Colonic mucosa (tissue), 4 donors: ENCODE measurements at regions not wholly inside any gene's neighbourhood (a gene's known extent, or its start where the extent isn't known, plus 50 kb on each side); places are given as distances from the start of the nearest gene placed in this dataset.
"Not testable (repeated sequence)": the region's sequence is repeated elsewhere in the genome, so short reads cannot be mapped to it uniquely, and the experiment has no call there.

Source experiments
- DNase-seq: peaks from one replicate; pipeline ENCODE4 v3.0.0-alpha.2; 2020
- H3K27ac ChIP-seq: fragments of 200-600 bp; one replicate; pipeline ENCODE4 v1.8.0; 2021
- H3K27me3 ChIP-seq: fragments of 200-600 bp; one replicate; pipeline ENCODE4 v1.8.0; 2021
- H3K36me3 ChIP-seq: fragments of 200-600 bp; one replicate; pipeline ENCODE4 v1.8.0; 2021
- H3K4me1 ChIP-seq: fragments of 200-600 bp; one replicate; pipeline ENCODE4 v1.8.0; 2021; ENCODE audit warnings: mild to moderate bottlenecking
- H3K4me3 ChIP-seq: fragments of 200-600 bp; one replicate; pipeline ENCODE4 v1.8.0; 2021
- H3K9ac ChIP-seq, 2 donors: one replicate each; pipeline ENCODE4 v1.7.0; 2013; ENCODE audit warnings: control low read depth in 2 of 2, low read depth in 2 of 2, low read length in 2 of 2
- H3K9me3 ChIP-seq: fragments of 200-600 bp; one replicate; pipeline ENCODE4 v1.8.0; 2021
- CTCF ChIP-seq: fragments of 200-600 bp; IDR thresholded peaks from one replicate; pipeline ENCODE4 v1.8.0; 2022; ENCODE audit warnings: antibody characterized with exemption, mild to moderate bottlenecking
- intact Hi-C: fragments of 100-400 bp; cut with DNase I; formaldehyde crosslinking; loops from one replicate; pipeline ENCODE4 v1.14.1; 2022
- donor health status: healthy.
- donor health status: DM: no; HTN: no; CAD: no.
- donor health status: DM: no; HTN: no; CAD: no.

GRCh38 chr9:75197561-75197960 is 109.2 kb downstream of the OSTF1 start:
- TF ChIP-seq CTCF, result no peak
- intact Hi-C loops, result no loop called here
- no peaks in the 10 kb centered on the region for H3K9me3 ChIP-seq
- H3K9ac ChIP-seq, result no peak overlapping the region
- H3K4me1 ChIP-seq, result no peaks in the 10 kb centered on the region
- H3K4me3 ChIP-seq, result no peak overlapping the region
- H3K27ac ChIP-seq, result no peak overlapping the region
- H3K27me3 ChIP-seq, result no peaks in the 10 kb centered on the region
- H3K36me3 ChIP-seq, result no peaks in the 10 kb centered on the region
- DNase-seq, result no peak

- H3K27ac ChIP-seq, result no peak overlapping the region
- no peaks in the 10 kb centered on the region for H3K9me3 ChIP-seq
- H3K36me3 ChIP-seq, result no peaks in the 10 kb centered on the region
- no peaks in the 10 kb centered on the region for H3K27me3 ChIP-seq
- no peak overlapping the region for H3K4me3 ChIP-seq
- intact Hi-C loops, result no loop called here
- H3K4me1 ChIP-seq, result no peaks in the 10 kb centered on the region
- no peak overlapping the region for H3K9ac ChIP-seq
- no peak for TF ChIP-seq CTCF
- DNase-seq, result no peak
Measured at GRCh38 chr9:75198436-75198835, 110.1 kb downstream of the OSTF1 start.

GRCh38 chr9:75200892-75201470 is 112.7 kb downstream of the OSTF1 start:
- no peak overlapping the region for H3K9ac ChIP-seq
- no peaks in the 10 kb centered on the region for H3K27me3 ChIP-seq
- peak; percentile 57 for TF ChIP-seq CTCF
- no peaks in the 10 kb centered on the region for H3K36me3 ChIP-seq
- no peaks in the 10 kb centered on the region for H3K9me3 ChIP-seq
- no peak overlapping the region for H3K27ac ChIP-seq
- peak; percentile 23 for DNase-seq
- no peak overlapping the region for H3K4me3 ChIP-seq
- intact Hi-C loops, result loop anchor here (2.0 kb wide), 1 partner anchor 38 kb away; no protein-coding TSS in a partner anchor
- no peaks in the 10 kb centered on the region for H3K4me1 ChIP-seq

- TF ChIP-seq CTCF, result no peak
- DNase-seq, result no peak
- no peaks in the 10 kb centered on the region for H3K36me3 ChIP-seq
- no peak overlapping the region for H3K4me3 ChIP-seq
- no peaks in the 10 kb centered on the region for H3K27me3 ChIP-seq
- H3K4me1 ChIP-seq, result no peaks in the 10 kb centered on the region
- no peak overlapping the region for H3K27ac ChIP-seq
- no peak overlapping the region for H3K9ac ChIP-seq
- H3K9me3 ChIP-seq, result no peaks in the 10 kb centered on the region
- intact Hi-C loops, result loop anchor here (2.0 kb wide), 1 partner anchor 37 kb away; no protein-coding TSS in a partner anchor
Measured at GRCh38 chr9:75201480-75202209, 113.3 kb downstream of the OSTF1 start.

- DNase-seq, result not testable (repeated sequence)
Measured at GRCh38 chr9:75207997-75208396, 119.7 kb downstream of the OSTF1 start.

GRCh38 chr9:75210215-75210614 is 121.9 kb downstream of the OSTF1 start:
- Histone ChIP-seq H3K4me3 (no peak overlapping the region), H3K9me3 (no peaks in the 10 kb centered on the region), H3K36me3 (no peaks in the 10 kb centered on the region), H3K9ac (no peak overlapping the region), H3K4me1 (no peaks in the 10 kb centered on the region), H3K27ac (no peak overlapping the region), H3K27me3 (no peaks in the 10 kb centered on the region)
- no peak for TF ChIP-seq CTCF
- no peak for DNase-seq
- intact Hi-C loops, result no loop called here

More at GRCh38 chr9:75207997-75208396, 119.7 kb downstream of the OSTF1 start:
- H3K4me1 ChIP-seq, intact Hi-C loops, H3K27me3 ChIP-seq, H3K9ac ChIP-seq, H3K9me3 ChIP-seq, H3K4me3 ChIP-seq, H3K36me3 ChIP-seq, H3K27ac ChIP-seq: not testable (repeated sequence)
